ENCODE measurements at regions not wholly inside any gene's neighbourhood (a gene's known extent, or its start where the extent isn't known, plus 50 kb on each side); places are given as distances from the start of the nearest gene placed in this dataset.
A peak's percentile ranks its signal among the peaks of the same experiment; 100 is the strongest.

GRCh38 chr15:67911727-67912126 lies 71.9 kb upstream of the RNU6-1 start:
- peaks cover 5% of the 10 kb centered on the region for H3K79me1 ChIP-seq (ENCODE audit: low read length)
- no peak overlapping the region for H3K27ac ChIP-seq (ENCODE audit: low read depth, low read length)
- no peak overlapping the region for H2BK12ac ChIP-seq (ENCODE audit: low read length)
- H3K18ac ChIP-seq (ENCODE audit: low read length) = no peak overlapping the region
- no peak overlapping the region for H3K4ac ChIP-seq (ENCODE audit: low read depth, low read length)
- H3K36me3 ChIP-seq (ENCODE audit: control insufficient read depth in 1 of 2, insufficient read depth in 2 of 2, low read length in 2 of 2) = peaks cover 1 to 2% of the 10 kb centered on the region in 2 experiments
- H3K9ac ChIP-seq (ENCODE audit: low read length) = no peak overlapping the region
- no peak overlapping the region for H3K4me3 ChIP-seq (ENCODE audit: low read depth, low read length)
- H4K91ac ChIP-seq (ENCODE audit: low read depth, low read length) = no peak overlapping the region
- no CpG with 5 or more reads among the region's 1 CpG for WGBS (ENCODE audit: extremely low coverage, insufficient coverage, insufficient read length)
- peaks cover 10 to 11% of the 10 kb centered on the region in 2 experiments for H3K4me1 ChIP-seq (ENCODE audit: control insufficient read depth in 1 of 2, insufficient read depth in 2 of 2, low read length in 2 of 2)
- H3K14ac ChIP-seq (ENCODE audit: low read length) = no peak overlapping the region
- no peak overlapping the region for H4K12ac ChIP-seq (ENCODE audit: low read depth, low read length)
- no peak overlapping the region for H2BK120ac ChIP-seq (ENCODE audit: insufficient read depth, low read length, poor library complexity)
- H3K23ac ChIP-seq (ENCODE audit: low read length) = no peak overlapping the region
- H3K9me3 ChIP-seq (ENCODE audit: insufficient read depth, low read depth, low read length) = no peaks in the 10 kb centered on the region
- H2AK5ac ChIP-seq (ENCODE audit: low read length) = no peak overlapping the region
- H2BK5ac ChIP-seq (ENCODE audit: low read depth, low read length, poor library complexity) = no peak overlapping the region
- no peak for DNase-seq
- no peak overlapping the region for H4K8ac ChIP-seq (ENCODE audit: low read depth, low read length)
- no peak overlapping the region for H2AFZ ChIP-seq (ENCODE audit: insufficient read depth, low read length, poor library complexity)
- no peak overlapping the region for H3K4me2 ChIP-seq (ENCODE audit: low read length)
- no peaks in the 10 kb centered on the region for H3K27me3 ChIP-seq (ENCODE audit: insufficient read depth, low read length)
- no peaks in the 10 kb centered on the region for H3K79me2 ChIP-seq (ENCODE audit: control insufficient read depth, insufficient read depth, low read length, poor library complexity)

DNA sequence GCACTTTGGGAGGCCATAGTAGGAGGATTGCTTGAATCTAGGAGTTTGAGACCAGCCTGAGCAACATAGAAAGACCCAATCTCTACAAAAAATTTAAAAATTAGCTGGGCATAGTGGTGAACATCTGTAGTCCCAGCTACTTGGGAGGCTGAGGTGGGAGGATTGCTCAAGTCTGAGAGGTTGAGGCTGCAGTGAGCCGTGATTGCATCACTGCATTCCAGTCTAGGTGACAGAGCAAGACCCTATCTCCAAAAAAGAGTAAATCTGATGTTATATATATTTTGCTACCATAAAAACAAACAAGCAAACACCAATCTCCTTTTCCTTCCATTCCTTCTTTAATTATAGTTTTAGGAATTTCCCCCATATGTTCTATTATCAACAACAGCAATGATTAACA lies 74.2 kb upstream of the RNU6-1 start:
- no peak overlapping the region for H2BK120ac ChIP-seq (ENCODE audit: insufficient read depth, low read length, poor library complexity)
- DNase-seq = peak; percentile 45 to 71
- no CpG with 5 or more reads among the region's 1 CpG for WGBS (ENCODE audit: extremely low coverage, insufficient coverage, insufficient read length)
- H2BK5ac ChIP-seq (ENCODE audit: low read depth, low read length, poor library complexity) = no peak overlapping the region
- no peak overlapping the region for H3K4ac ChIP-seq (ENCODE audit: low read depth, low read length)
- no peak overlapping the region for H3K18ac ChIP-seq (ENCODE audit: low read length)
- no peak overlapping the region for H3K14ac ChIP-seq (ENCODE audit: low read length)
- no peak overlapping the region for H3K9ac ChIP-seq (ENCODE audit: low read length)
- no peak overlapping the region for H3K23ac ChIP-seq (ENCODE audit: low read length)
- H3K79me2 ChIP-seq (ENCODE audit: control insufficient read depth, insufficient read depth, low read length, poor library complexity) = no peaks in the 10 kb centered on the region
- H3K79me1 ChIP-seq (ENCODE audit: low read length) = peaks cover 8% of the 10 kb centered on the region
- no peak overlapping the region for H2BK12ac ChIP-seq (ENCODE audit: low read length)
- no peak overlapping the region for H3K4me3 ChIP-seq (ENCODE audit: low read depth, low read length)
- H4K12ac ChIP-seq (ENCODE audit: low read depth, low read length) = no peak overlapping the region
- H4K91ac ChIP-seq (ENCODE audit: low read depth, low read length) = no peak overlapping the region
- no peak overlapping the region for H2AFZ ChIP-seq (ENCODE audit: insufficient read depth, low read length, poor library complexity)
- no peak overlapping the region for H3K4me2 ChIP-seq (ENCODE audit: low read length)
- peaks cover 2% of the 10 kb centered on the region for H3K9me3 ChIP-seq (ENCODE audit: insufficient read depth, low read depth, low read length)
- H3K4me1 ChIP-seq (ENCODE audit: control insufficient read depth in 1 of 2, insufficient read depth in 2 of 2, low read length in 2 of 2) = peaks cover 15 to 19% of the 10 kb centered on the region in 2 experiments
- no peaks in the 10 kb centered on the region for H3K27me3 ChIP-seq (ENCODE audit: insufficient read depth, low read length)
- no peak overlapping the region for H3K27ac ChIP-seq (ENCODE audit: low read depth, low read length)
- H3K36me3 ChIP-seq (ENCODE audit: control insufficient read depth in 1 of 2, insufficient read depth in 2 of 2, low read length in 2 of 2) = peaks cover 1 to 2% of the 10 kb centered on the region in 2 experiments
- H2AK5ac ChIP-seq (ENCODE audit: low read length) = no peak overlapping the region
- H4K8ac ChIP-seq (ENCODE audit: low read depth, low read length) = no peak overlapping the region

GRCh38 chr15:67914537-67915460 lies 75.0 kb upstream of the RNU6-1 start:
- WGBS (ENCODE audit: extremely low coverage, insufficient coverage, insufficient read length) = no CpG with 5 or more reads among the region's 6 CpGs
- H3K27ac ChIP-seq (ENCODE audit: low read depth, low read length) = no peak overlapping the region
- peaks cover 2% of the 10 kb centered on the region for H3K9me3 ChIP-seq (ENCODE audit: insufficient read depth, low read depth, low read length)
- peaks cover 8% of the 10 kb centered on the region for H3K79me1 ChIP-seq (ENCODE audit: low read length)
- H3K4me2 ChIP-seq (ENCODE audit: low read length) = no peak overlapping the region
- H4K91ac ChIP-seq (ENCODE audit: low read depth, low read length) = no peak overlapping the region
- DNase-seq = peak in 1 of 2 donors; percentile 8
- H2BK5ac ChIP-seq (ENCODE audit: low read depth, low read length, poor library complexity) = no peak overlapping the region
- H3K27me3 ChIP-seq (ENCODE audit: insufficient read depth, low read length) = no peaks in the 10 kb centered on the region
- peaks cover 15 to 19% of the 10 kb centered on the region in 2 experiments for H3K4me1 ChIP-seq (ENCODE audit: control insufficient read depth in 1 of 2, insufficient read depth in 2 of 2, low read length in 2 of 2)
- no peak overlapping the region for H3K4ac ChIP-seq (ENCODE audit: low read depth, low read length)
- no peak overlapping the region for H4K12ac ChIP-seq (ENCODE audit: low read depth, low read length)
- no peaks in the 10 kb centered on the region for H3K79me2 ChIP-seq (ENCODE audit: control insufficient read depth, insufficient read depth, low read length, poor library complexity)
- peak overlapping the region; percentile 3 for H4K8ac ChIP-seq (ENCODE audit: low read depth, low read length)
- H3K14ac ChIP-seq (ENCODE audit: low read length) = no peak overlapping the region
- peak overlapping the region; percentile 11 for H2AFZ ChIP-seq (ENCODE audit: insufficient read depth, low read length, poor library complexity)
- H2AK5ac ChIP-seq (ENCODE audit: low read length) = no peak overlapping the region
- no peak overlapping the region for H3K4me3 ChIP-seq (ENCODE audit: low read depth, low read length)
- no peak overlapping the region for H3K18ac ChIP-seq (ENCODE audit: low read length)
- H3K23ac ChIP-seq (ENCODE audit: low read length) = no peak overlapping the region
- no peak overlapping the region for H3K9ac ChIP-seq (ENCODE audit: low read length)
- peaks cover 1% of the 10 kb centered on the region in 2 experiments for H3K36me3 ChIP-seq (ENCODE audit: control insufficient read depth in 1 of 2, insufficient read depth in 2 of 2, low read length in 2 of 2)
- H2BK12ac ChIP-seq (ENCODE audit: low read length) = no peak overlapping the region
- no peak overlapping the region for H2BK120ac ChIP-seq (ENCODE audit: insufficient read depth, low read length, poor library complexity)

DNA sequence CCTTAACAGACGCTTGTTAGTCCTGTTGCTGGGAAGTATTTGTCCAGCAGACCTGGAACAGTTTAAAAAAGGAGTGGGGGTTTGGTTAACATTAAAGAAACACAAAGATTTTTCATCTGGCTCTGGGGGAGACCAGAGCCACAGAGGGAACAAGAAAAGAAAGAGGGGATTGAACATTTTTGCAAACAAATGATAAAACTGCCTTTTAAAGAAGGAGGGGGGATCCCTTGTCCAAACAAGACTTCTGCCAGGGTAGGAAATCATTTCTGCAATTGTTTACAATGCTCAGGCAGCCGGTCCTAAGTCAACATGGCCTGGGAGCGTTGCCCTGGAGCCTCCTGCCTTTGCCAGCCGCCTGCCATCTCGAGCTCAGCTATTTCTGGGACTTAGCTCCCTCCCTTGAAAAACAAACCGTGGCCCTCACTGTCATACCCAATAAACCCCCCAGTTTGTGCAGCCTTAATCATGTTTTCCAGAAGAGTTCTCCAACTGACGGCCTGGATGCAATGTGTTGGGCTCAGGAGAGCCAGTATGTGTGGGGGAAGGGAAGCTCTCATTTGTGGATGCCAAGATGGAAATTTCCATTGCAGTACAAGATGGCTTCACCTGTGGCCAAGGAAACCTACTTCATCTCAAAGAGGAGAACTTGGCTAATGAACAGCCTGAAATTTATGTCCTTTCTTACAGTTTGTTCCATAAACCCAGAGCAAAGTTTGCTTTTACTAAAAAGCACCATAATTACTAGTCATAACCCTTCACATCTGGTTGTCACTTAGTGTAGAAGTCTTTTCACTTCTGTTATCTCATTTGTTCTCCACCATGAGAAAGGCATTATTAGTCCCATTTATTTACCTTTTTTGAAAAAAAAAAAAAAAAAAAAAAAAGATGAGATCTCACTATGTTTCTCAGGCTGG lies 75.9 kb upstream of the RNU6-1 start:
- no peaks in the 10 kb centered on the region for H3K79me2 ChIP-seq (ENCODE audit: control insufficient read depth, insufficient read depth, low read length, poor library complexity)
- H2BK5ac ChIP-seq (ENCODE audit: low read depth, low read length, poor library complexity) = no peak overlapping the region
- no CpG with 5 or more reads among the region's 7 CpGs for WGBS (ENCODE audit: extremely low coverage, insufficient coverage, insufficient read length)
- peak overlapping the region; percentile 50 for H2BK12ac ChIP-seq (ENCODE audit: low read length)
- H3K18ac ChIP-seq (ENCODE audit: low read length) = peak overlapping the region; percentile 4
- H4K8ac ChIP-seq (ENCODE audit: low read depth, low read length) = peak overlapping the region; percentile 36
- H4K12ac ChIP-seq (ENCODE audit: low read depth, low read length) = peak overlapping the region; percentile 64
- peaks cover 8% of the 10 kb centered on the region for H3K79me1 ChIP-seq (ENCODE audit: low read length)
- H3K9ac ChIP-seq (ENCODE audit: low read length) = no peak overlapping the region
- H3K4me3 ChIP-seq (ENCODE audit: low read depth, low read length) = no peak overlapping the region
- H3K4ac ChIP-seq (ENCODE audit: low read depth, low read length) = no peak overlapping the region
- H3K14ac ChIP-seq (ENCODE audit: low read length) = peak overlapping the region; percentile 17
- H4K91ac ChIP-seq (ENCODE audit: low read depth, low read length) = peak overlapping the region; percentile 45
- peak overlapping the region; percentile 7 for H2AK5ac ChIP-seq (ENCODE audit: low read length)
- no peaks in the 10 kb centered on the region for H3K27me3 ChIP-seq (ENCODE audit: insufficient read depth, low read length)
- H3K9me3 ChIP-seq (ENCODE audit: insufficient read depth, low read depth, low read length) = peaks cover 2% of the 10 kb centered on the region
- peak overlapping the region; percentile 29 for H2BK120ac ChIP-seq (ENCODE audit: insufficient read depth, low read length, poor library complexity)
- no peaks in the 10 kb centered on the region for H3K36me3 ChIP-seq (ENCODE audit: control insufficient read depth in 1 of 2, insufficient read depth in 2 of 2, low read length in 2 of 2)
- peaks cover 15 to 19% of the 10 kb centered on the region in 2 experiments for H3K4me1 ChIP-seq (ENCODE audit: control insufficient read depth in 1 of 2, insufficient read depth in 2 of 2, low read length in 2 of 2)
- no peak overlapping the region for H3K4me2 ChIP-seq (ENCODE audit: low read length)
- H3K23ac ChIP-seq (ENCODE audit: low read length) = no peak overlapping the region
- no peak for DNase-seq
- H2AFZ ChIP-seq (ENCODE audit: insufficient read depth, low read length, poor library complexity) = peak overlapping the region; percentile 1
- H3K27ac ChIP-seq (ENCODE audit: low read depth, low read length) = no peak overlapping the region

Measured in trophoblast cell (in vitro differentiated cells and primary cell).